ENCODE measurements at regions not wholly inside any gene's neighbourhood (a gene's known extent, or its start where the extent isn't known, plus 50 kb on each side); places are given as distances from the start of the nearest gene placed in this dataset.

- no peak for TF ChIP-seq CEBPB (IDR thresholded peaks at IDR 0.05)
- TF ChIP-seq ZBTB7A (IDR thresholded peaks at IDR 0.05; ENCODE audit: low read depth) = no peak
- no peak for TF ChIP-seq REST (IDR thresholded peaks at IDR 0.05; ENCODE audit: low read depth)
- TF ChIP-seq USF1 (IDR thresholded peaks at IDR 0.05) = no peak
- TF ChIP-seq MAX (IDR thresholded peaks at IDR 0.05) = no peak
Measured at GRCh38 chr2:164420787-164421186, 200.5 kb downstream of the GRB14 start.

Measured in Ishikawa (cell line).